Retinal pigment epithelial cell (primary cell): ENCODE measurements at regions not wholly inside any gene's neighbourhood (a gene's known extent, or its start where the extent isn't known, plus 50 kb on each side); places are given as distances from the start of the nearest gene placed in this dataset.

Experiments
- DNase-seq: peaks from one replicate; pipeline ENCODE4 v3.0.0-alpha.2; 2010; ENCODE audit warnings: low read depth
- H3K4me3 ChIP-seq: 2 replicates; pipeline ENCODE4 v1.5.1; 2011; ENCODE audit warnings: mild to moderate bottlenecking, low read length, control low read depth, moderate library complexity
- TF ChIP-seq, protein P1 (sequence below): conservative IDR thresholded peaks from 2 replicates; pipeline ENCODE4 v1.5.1; 2011; ENCODE audit warnings: low read depth, low read length, control low read depth, inconsistent platforms

DNA sequence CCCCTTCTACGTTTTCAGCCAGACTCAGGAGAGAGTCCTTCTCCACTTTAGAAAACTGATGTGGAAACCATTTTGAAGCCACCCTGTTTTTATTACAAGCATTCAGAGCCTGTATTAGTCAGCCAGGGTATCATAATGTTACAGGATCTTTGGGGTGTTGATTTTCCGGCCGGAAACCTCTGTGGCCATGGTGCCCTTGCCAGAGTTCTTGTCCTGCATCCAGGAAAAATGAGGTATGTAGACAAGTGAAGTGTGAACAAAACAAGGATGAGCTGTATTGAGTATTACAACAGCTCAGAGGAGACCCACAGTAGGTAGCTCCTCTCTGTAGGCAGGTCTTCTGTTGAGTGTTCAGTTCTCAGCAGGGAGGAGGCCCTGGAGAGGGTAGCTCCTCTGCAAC lies 241.0 kb upstream of the COPS8 start:
- TF ChIP-seq, protein P1, sequence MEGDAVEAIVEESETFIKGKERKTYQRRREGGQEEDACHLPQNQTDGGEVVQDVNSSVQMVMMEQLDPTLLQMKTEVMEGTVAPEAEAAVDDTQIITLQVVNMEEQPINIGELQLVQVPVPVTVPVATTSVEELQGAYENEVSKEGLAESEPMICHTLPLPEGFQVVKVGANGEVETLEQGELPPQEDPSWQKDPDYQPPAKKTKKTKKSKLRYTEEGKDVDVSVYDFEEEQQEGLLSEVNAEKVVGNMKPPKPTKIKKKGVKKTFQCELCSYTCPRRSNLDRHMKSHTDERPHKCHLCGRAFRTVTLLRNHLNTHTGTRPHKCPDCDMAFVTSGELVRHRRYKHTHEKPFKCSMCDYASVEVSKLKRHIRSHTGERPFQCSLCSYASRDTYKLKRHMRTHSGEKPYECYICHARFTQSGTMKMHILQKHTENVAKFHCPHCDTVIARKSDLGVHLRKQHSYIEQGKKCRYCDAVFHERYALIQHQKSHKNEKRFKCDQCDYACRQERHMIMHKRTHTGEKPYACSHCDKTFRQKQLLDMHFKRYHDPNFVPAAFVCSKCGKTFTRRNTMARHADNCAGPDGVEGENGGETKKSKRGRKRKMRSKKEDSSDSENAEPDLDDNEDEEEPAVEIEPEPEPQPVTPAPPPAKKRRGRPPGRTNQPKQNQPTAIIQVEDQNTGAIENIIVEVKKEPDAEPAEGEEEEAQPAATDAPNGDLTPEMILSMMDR, result no peak
- no peak for DNase-seq
- H3K4me3 ChIP-seq, result no peak overlapping the region

DNA sequence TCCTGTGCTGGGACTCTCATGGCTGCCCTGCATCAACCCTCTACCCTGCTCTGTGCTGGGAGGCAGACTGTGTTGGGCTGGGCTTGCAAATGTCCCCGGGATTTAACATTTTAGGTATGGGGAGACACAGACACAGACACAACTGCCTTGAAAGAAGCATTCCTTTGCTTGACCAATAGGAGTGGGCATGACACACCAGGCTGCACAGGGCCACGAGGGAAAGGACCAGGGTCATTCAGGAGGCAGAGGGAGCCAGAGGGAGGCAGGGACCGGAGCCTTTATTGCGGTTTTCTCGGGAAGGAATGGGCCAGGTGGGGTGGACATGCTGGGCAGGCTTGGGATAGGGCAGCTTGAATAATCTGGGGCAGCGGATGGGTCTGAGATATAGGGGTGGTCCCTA lies 238.7 kb upstream of the COPS8 start:
- no peak for DNase-seq
- TF ChIP-seq, protein P1, result no peak
- H3K4me3 ChIP-seq, result no peak overlapping the region

DNA sequence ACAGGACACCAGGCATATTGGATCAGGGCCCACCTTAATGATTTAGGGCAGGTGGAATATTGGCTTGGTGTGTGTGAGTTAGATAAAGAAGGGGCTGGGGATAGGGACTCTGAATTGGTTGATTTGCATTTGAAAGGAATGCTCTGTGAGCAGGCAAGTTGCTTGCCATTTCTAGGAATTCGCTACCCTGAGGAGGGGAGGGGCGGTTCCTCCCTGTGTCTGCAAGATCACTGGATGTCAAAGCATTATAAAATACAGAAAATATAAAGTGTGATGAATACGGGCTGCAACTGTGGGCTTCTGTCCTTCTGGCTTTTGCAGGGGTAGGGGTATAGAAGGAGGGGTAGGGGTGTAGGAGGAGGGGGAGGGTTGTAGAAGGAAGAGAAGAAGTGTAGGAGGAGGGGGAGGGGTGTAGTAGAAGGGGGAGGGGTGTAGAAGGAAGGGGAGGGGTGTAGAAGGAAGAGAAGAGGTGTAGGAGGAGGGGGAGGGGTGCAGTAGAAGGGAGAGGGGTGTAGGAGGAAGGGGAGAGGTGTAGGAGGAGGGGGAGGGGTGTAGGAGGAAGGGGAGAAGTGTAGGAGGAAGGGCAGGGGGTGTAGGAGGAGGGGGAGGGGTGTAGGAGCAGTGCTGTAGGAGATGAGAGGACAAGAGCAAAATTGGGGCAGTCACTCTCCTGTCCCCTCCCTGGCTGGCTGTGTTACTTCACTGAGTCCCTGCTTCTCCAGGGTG lies 238.0 kb upstream of the COPS8 start:
- H3K4me3 ChIP-seq, result no peak overlapping the region
- TF ChIP-seq, protein P1, result no peak
- DNase-seq, result no peak

DNA sequence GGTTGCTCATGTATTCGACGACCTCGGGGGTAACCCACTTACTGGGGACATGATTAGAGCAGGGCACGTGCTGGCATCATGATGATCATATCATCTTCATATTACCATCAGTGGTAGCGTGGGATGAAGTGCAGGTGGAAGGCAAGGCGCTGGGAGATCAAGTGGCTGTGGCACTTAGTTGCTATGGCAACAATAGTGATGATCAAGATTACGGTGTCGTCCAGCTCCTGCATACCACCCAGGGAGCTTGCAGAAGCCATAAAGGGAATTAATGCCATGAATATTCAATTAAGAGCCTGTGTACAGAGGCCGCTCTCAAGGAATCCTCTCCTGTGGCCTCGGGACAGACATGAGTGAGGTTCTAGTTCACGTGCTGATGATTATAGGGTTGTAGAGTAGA lies 237.2 kb upstream of the COPS8 start:
- DNase-seq, result no peak
- H3K4me3 ChIP-seq, result no peak overlapping the region
- TF ChIP-seq, protein P1, result no peak

DNA sequence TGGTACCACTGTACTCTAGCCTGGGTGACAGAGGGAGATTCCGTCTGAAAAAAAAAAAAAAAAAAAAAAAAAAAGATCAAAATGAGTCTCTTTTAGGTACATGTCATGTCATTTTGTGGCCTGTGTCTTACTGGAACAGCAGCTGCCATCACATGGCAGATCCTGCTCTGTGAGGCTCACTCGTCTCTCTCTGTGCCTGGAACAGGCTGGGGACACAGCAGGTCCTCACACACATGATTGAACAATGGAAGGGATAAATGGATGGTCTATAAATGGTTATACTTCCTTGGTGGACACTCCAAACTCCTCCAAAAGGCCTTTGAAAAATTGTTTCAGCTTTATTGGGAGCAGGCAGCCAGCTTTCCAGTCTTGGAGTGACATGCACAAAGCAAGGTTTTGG lies 236.2 kb upstream of the COPS8 start:
- no peak for DNase-seq

DNA sequence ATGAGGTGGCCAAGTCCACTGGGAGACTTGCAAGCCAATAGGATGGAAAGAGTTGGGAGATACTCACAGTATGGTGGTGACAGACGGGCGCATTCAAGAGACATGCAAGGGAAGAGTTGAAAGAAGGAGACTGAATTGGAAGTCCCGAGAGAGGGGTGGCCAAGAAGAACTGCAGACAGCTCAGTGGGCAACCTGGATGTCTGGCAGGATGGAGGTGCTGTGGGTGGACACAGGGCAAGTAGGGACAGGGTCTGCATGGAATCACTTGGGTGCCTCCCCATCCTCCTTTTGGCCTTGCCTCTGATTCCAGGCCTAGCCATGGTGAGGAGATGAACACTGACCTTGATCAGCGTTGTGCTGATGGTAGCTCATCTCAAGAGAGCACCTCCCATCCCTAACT lies 235.7 kb upstream of the COPS8 start:
- TF ChIP-seq, protein P1, result no peak
- no peak for DNase-seq
- H3K4me3 ChIP-seq, result no peak overlapping the region

More for the DNA sequence above, 236.2 kb upstream of the COPS8 start:
- H3K4me3 ChIP-seq, result no peak overlapping the region
- TF ChIP-seq, protein P1, result no peak

DNA sequence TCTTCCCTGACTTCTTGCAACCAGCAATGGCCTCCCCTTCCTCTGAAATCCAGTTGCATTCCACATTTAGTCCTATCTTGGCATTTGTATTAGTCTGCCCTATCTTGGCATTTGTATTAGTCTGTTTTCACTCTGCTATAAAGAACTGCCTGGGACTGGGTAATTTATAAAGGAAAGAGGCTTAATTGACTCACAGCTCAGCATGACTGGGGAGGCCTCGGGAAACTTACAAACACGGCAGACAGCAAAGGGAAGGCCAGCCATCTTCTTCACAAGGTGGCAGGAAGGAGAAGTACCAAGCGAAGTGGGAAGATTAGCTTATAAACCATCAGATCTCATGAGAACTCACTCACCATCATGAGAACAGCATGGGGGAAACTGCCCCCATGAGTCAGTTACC lies 234.5 kb upstream of the COPS8 start:
- TF ChIP-seq, protein P1, result no peak
- DNase-seq, result no peak
- no peak overlapping the region for H3K4me3 ChIP-seq
